ENCODE measurements at regions not wholly inside any gene's neighbourhood (a gene's known extent, or its start where the extent isn't known, plus 50 kb on each side); places are given as distances from the start of the nearest gene placed in this dataset.

GRCh38 chr6:88426005-88426404 is 259.9 kb upstream of the CNR1 start:
- TF ChIP-seq CTCF (IDR thresholded peaks at IDR 0.05; ENCODE audit: insufficient read depth, low read depth, low read length): no peak
- no peak for TF ChIP-seq EZH2 (IDR thresholded peaks at IDR 0.05; ENCODE audit: insufficient read depth, low read length)

All from astrocyte (in vitro differentiated cells and primary cell).